Lung (tissue), 11 donors: ENCODE measurements at regions not wholly inside any gene's neighbourhood (a gene's known extent, or its start where the extent isn't known, plus 50 kb on each side); places are given as distances from the start of the nearest gene placed in this dataset.
A peak's percentile ranks its signal among the peaks of the same experiment; 100 is the strongest.

Experiments used
- ATAC-seq: fragments of 200-7000 bp; cut with Tn5 transposase; one replicate; pipeline ENCODE4 v1.9.1; 2020; ENCODE audit warnings: moderate number of reproducible peaks; ENCODE audit not compliant: insufficient read depth, low FRiP score
- DNase-seq, 3 donors: peaks; one replicate each; pipeline ENCODE4 v3.0.0-alpha.2; 2013 to 2017
- H3K27ac ChIP-seq, 2 donors: one replicate each; pipeline ENCODE4 v1.5.1; 2013; ENCODE audit warnings: mild to moderate bottlenecking in 2 of 2, moderate library complexity in 2 of 2, control low read depth in 1 of 2, inconsistent platforms in 1 of 2, low read depth in 1 of 2, low read length in 1 of 2
- H3K27me3 ChIP-seq, 3 donors: one replicate each; pipeline ENCODE4 v1.5.1; 2013; ENCODE audit warnings: low read length in 2 of 3; ENCODE audit not compliant: control insufficient read depth in 3 of 3, insufficient read depth in 3 of 3
- H3K36me3 ChIP-seq, 4 donors: one replicate each; pipeline ENCODE4 v1.5.1; 2013; ENCODE audit warnings: low read length in 4 of 4, mild to moderate bottlenecking in 1 of 4, moderate library complexity in 1 of 4; ENCODE audit not compliant: control insufficient read depth in 4 of 4, insufficient read depth in 4 of 4
- H3K4me1 ChIP-seq, 5 donors: one replicate each; pipeline ENCODE4 v1.5.1; 2013; ENCODE audit warnings: low read length in 5 of 5, mild to moderate bottlenecking in 2 of 5, moderate library complexity in 1 of 5; ENCODE audit not compliant: control insufficient read depth in 5 of 5, insufficient read depth in 5 of 5
- H3K4me3 ChIP-seq: one replicate; pipeline ENCODE4 v1.5.1; 2013; ENCODE audit warnings: mild to moderate bottlenecking, control low read depth, moderate library complexity
- H3K9ac ChIP-seq, 2 donors: one replicate each; pipeline ENCODE4 v1.5.1; 2013; ENCODE audit warnings: low read length in 2 of 2, control low read depth in 1 of 2; ENCODE audit not compliant: insufficient read depth in 1 of 2
- H3K9me3 ChIP-seq, 4 donors: one replicate each; pipeline ENCODE4 v1.5.1; 2013; ENCODE audit warnings: low read length in 3 of 4, mild to moderate bottlenecking in 1 of 4, moderate library complexity in 1 of 4; ENCODE audit not compliant: control insufficient read depth in 4 of 4, insufficient read depth in 3 of 4
- WGBS, 2 donors: extraction: QIAGEN DNeasy Blood & Tissue Kit; methylation state at CpG; one replicate each; pipeline ENCODE4 v1.1.7; 2013; 5-methylcytosine and 5-hydroxymethylcytosine counted together
- TF ChIP-seq, protein P1 (sequence below): IDR thresholded peaks from 2 replicates; pipeline ENCODE4 v1.5.1; 2012; ENCODE audit warnings: mild to moderate bottlenecking; ENCODE audit errors: control extremely low read depth, extremely low read depth
- donor health status: control.
- donor health status: control.
- donor health status: Bipolar disorder and iron deficiency.
- donor health status: healthy.
- donor health status: DM: yes; HTN: yes; CAD: no.

DNA sequence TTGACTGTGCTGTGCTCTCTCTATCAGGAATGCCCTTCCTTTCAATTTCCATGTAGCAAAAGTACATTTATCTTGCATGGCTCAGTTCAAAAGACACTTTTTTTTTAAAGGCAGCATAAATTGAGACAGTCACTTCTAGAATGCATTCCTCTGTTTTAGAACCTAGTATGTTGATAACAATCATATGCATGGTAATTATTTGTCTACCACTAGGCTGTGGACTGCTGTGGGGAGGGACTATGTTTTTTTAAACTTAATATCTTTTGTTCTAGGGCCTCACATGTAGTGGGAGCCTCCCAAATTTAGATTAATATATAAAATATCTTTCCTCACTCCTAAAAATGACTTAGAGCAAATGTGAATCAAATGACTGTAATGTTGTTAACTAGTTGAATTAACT, 269.9 kb downstream of the MEIS1 start:
- Histone ChIP-seq H3K27ac (no peak overlapping the region), H3K9me3 (no peaks in the 10 kb centered on the region), H3K27me3 (no peaks in the 10 kb centered on the region), H3K9ac (no peak overlapping the region), H3K36me3 (no peaks in the 10 kb centered on the region), H3K4me3 (no peak overlapping the region), H3K4me1 (peaks cover 0 to 38% (median 15%) of the 10 kb centered on the region in 5 donors)
- ATAC-seq, result no peak
- no peak for DNase-seq
- TF ChIP-seq, protein P1, sequence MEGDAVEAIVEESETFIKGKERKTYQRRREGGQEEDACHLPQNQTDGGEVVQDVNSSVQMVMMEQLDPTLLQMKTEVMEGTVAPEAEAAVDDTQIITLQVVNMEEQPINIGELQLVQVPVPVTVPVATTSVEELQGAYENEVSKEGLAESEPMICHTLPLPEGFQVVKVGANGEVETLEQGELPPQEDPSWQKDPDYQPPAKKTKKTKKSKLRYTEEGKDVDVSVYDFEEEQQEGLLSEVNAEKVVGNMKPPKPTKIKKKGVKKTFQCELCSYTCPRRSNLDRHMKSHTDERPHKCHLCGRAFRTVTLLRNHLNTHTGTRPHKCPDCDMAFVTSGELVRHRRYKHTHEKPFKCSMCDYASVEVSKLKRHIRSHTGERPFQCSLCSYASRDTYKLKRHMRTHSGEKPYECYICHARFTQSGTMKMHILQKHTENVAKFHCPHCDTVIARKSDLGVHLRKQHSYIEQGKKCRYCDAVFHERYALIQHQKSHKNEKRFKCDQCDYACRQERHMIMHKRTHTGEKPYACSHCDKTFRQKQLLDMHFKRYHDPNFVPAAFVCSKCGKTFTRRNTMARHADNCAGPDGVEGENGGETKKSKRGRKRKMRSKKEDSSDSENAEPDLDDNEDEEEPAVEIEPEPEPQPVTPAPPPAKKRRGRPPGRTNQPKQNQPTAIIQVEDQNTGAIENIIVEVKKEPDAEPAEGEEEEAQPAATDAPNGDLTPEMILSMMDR, result no peak

- no peak for ATAC-seq
- Histone ChIP-seq H3K4me1 (peaks cover 0 to 7% (median 0%) of the 10 kb centered on the region in 5 donors), H3K27ac (no peak overlapping the region), H3K27me3 (no peaks in the 10 kb centered on the region), H3K4me3 (no peak overlapping the region), H3K9ac (no peak overlapping the region), H3K36me3 (no peaks in the 10 kb centered on the region), H3K9me3 (no peaks in the 10 kb centered on the region)
- TF ChIP-seq, protein P1, result no peak
- DNase-seq, result no peak
- 93% methylated on average over 1 of the region's 1 CpG for WGBS, 2 donors
Observed at GRCh38 chr2:66714610-66715009, 279.7 kb downstream of the MEIS1 start.

GRCh38 chr2:66717218-66717905, 282.4 kb downstream of the MEIS1 start:
- ATAC-seq (no peak), DNase-seq (peak in 2 of 3 donors; percentile 34 to 56)
- Histone ChIP-seq H3K4me1 (peaks cover 0 to 7% (median 0%) of the 10 kb centered on the region in 5 donors), H3K27ac (no peak overlapping the region), H3K9me3 (no peaks in the 10 kb centered on the region), H3K27me3 (no peaks in the 10 kb centered on the region), H3K4me3 (no peak overlapping the region), H3K9ac (no peak overlapping the region), H3K36me3 (no peaks in the 10 kb centered on the region)
- TF ChIP-seq, protein P1, result no peak
- 50 to 57% methylated on average over 5 of the region's 5 CpGs for WGBS, 2 donors

DNA sequence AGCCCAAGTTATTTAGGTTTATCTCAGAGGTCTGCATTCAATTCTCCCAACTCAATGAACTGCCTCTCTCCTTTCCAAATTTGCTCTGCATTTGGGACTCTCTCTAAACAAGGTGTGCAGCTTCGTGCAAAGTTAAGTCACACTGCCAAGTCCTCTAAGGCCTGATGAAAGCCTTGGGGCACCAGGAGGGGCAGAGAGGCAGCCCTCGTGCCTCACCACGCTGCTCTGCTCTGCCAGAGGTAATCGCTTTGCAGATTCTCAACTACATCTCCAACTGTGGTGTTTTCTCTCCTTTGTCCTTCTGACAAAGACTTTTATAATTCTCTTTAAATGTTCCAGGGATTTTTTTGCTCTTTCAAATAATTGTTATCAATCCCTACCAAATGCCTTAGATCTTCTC, 283.0 kb downstream of the MEIS1 start:
- Histone ChIP-seq H3K9me3 (no peaks in the 10 kb centered on the region), H3K4me3 (no peak overlapping the region), H3K36me3 (no peaks in the 10 kb centered on the region), H3K4me1 (peaks cover 0 to 7% (median 0%) of the 10 kb centered on the region in 5 donors), H3K27me3 (no peaks in the 10 kb centered on the region), H3K9ac (no peak overlapping the region), H3K27ac (no peak overlapping the region)
- ATAC-seq (no peak), DNase-seq (no peak)
- 78 to 85% methylated on average over 4 of the region's 4 CpGs for WGBS, 2 donors
- TF ChIP-seq, protein P1, result no peak
